AG04449 (cell line): ENCODE measurements at regions not wholly inside any gene's neighbourhood (a gene's known extent, or its start where the extent isn't known, plus 50 kb on each side); places are given as distances from the start of the nearest gene placed in this dataset.
"Not testable (repeated sequence)": the region's sequence is repeated elsewhere in the genome, so short reads cannot be mapped to it uniquely, and the experiment has no call there.

Experiments
- CTCF ChIA-PET: fragments of 350-600 bp; formaldehyde crosslinking; extraction: SDS; loops from one replicate; lab custom pipeline; 2021; ENCODE audit warnings: antibody characterized with exemption; lab: Yijun Ruan, JAX
- POLR2A ChIA-PET: fragments of 400-600, 350-600 bp; formaldehyde crosslinking; extraction: SDS; loops from one replicate; lab custom pipeline; 2020; ENCODE audit warnings: antibody characterized with exemption, inconsistent platforms; lab: Yijun Ruan, JAX
- DNase-seq: peaks from one replicate; pipeline ENCODE4 v3.0.0-alpha.2; 2010; ENCODE audit warnings: low read depth, low spot score
- H3K4me3 ChIP-seq: 2 replicates; pipeline ENCODE4 v1.5.1; 2011; ENCODE audit warnings: low read depth, mild to moderate bottlenecking, control low read depth, low read length
- CTCF ChIP-seq: IDR thresholded peaks from one replicate; pipeline ENCODE4 v1.5.1; 2011; ENCODE audit warnings: mild to moderate bottlenecking, moderate library complexity, low read length, control low read depth, inconsistent platforms; ENCODE audit not compliant: insufficient read depth; ENCODE audit errors: missing control alignments

- DNase-seq = peak; percentile 49
- no peak overlapping the region for H3K4me3 ChIP-seq
- CTCF ChIA-PET = no interaction called here
- no peak for TF ChIP-seq CTCF
- POLR2A ChIA-PET = no interaction called here
Observed at GRCh38 chr2:220373878-220374277, 746.4 kb downstream of the SLC4A3 start.

GRCh38 chr2:220374282-220374681, 746.9 kb downstream of the SLC4A3 start:
- no peak for TF ChIP-seq CTCF
- H3K4me3 ChIP-seq = no peak overlapping the region
- CTCF ChIA-PET = no interaction called here
- POLR2A ChIA-PET = no interaction called here
- DNase-seq = no peak

GRCh38 chr2:220377482-220378155, 750.2 kb downstream of the SLC4A3 start:
- POLR2A ChIA-PET = no interaction called here

GRCh38 chr2:220387758-220388157, 760.3 kb downstream of the SLC4A3 start:
- DNase-seq, POLR2A ChIA-PET, CTCF ChIA-PET: not testable (repeated sequence)

More at GRCh38 chr2:220377482-220378155, 750.2 kb downstream of the SLC4A3 start:
- H3K4me3 ChIP-seq = no peak overlapping the region
- DNase-seq = no peak
- CTCF ChIA-PET = interaction anchor here (1.3 to 1.7 kb wide), 2 partner anchors 12 to 273 kb away, joined by 4 read pairs; no protein-coding TSS in a partner anchor
- TF ChIP-seq CTCF = no peak

GRCh38 chr2:220393711-220394110, 766.3 kb downstream of the SLC4A3 start:
- TF ChIP-seq CTCF = no peak
- H3K4me3 ChIP-seq = no peak overlapping the region
- ChIA-PET CTCF (no interaction called here), POLR2A (no interaction called here)
- no peak for DNase-seq

More at GRCh38 chr2:220387758-220388157, 760.3 kb downstream of the SLC4A3 start:
- not testable (repeated sequence) for H3K4me3 ChIP-seq

- CTCF ChIA-PET = no interaction called here
- DNase-seq = no peak
- no peak for TF ChIP-seq CTCF
- no peak overlapping the region for H3K4me3 ChIP-seq
- POLR2A ChIA-PET = no interaction called here
Observed at GRCh38 chr2:220394433-220394832, 767.0 kb downstream of the SLC4A3 start.

- ChIA-PET CTCF (no interaction called here), POLR2A (no interaction called here)
- no peak for TF ChIP-seq CTCF
- H3K4me3 ChIP-seq = no peak overlapping the region
- DNase-seq = peak; percentile 49
Observed at GRCh38 chr2:220396287-220396686, 768.9 kb downstream of the SLC4A3 start.
